ENCODE measurements at regions not wholly inside any gene's neighbourhood (a gene's known extent, or its start where the extent isn't known, plus 50 kb on each side); places are given as distances from the start of the nearest gene placed in this dataset.
"Not testable (repeated sequence)": the region's sequence is repeated elsewhere in the genome, so short reads cannot be mapped to it uniquely, and the experiment has no call there.

- in situ Hi-C loops (cut with HindIII; ENCODE audit: low pct_ligation_motif_present, low sequenced_read_pairs): no loop called here
Observed at GRCh38 chr5:75886706-75887105, 169.5 kb upstream of the POC5 start.

GRCh38 chr5:75885849-75886596, 168.8 kb upstream of the POC5 start:
- TF ChIP-seq CTCF (IDR thresholded peaks at IDR 0.05; ENCODE audit: low read depth, low read length, missing control alignments): peak; percentile 37
- H3K27ac ChIP-seq: no peak overlapping the region
- H3K4me3 ChIP-seq (ENCODE audit: low read depth, low read length): no peak overlapping the region
- in situ Hi-C loops (cut with HindIII; ENCODE audit: low pct_ligation_motif_present, low sequenced_read_pairs): no loop called here
- no peaks in the 10 kb centered on the region for H3K36me3 ChIP-seq (replicated peaks)
- peak; percentile 5 for DNase-seq
- H3K27me3 ChIP-seq (replicated peaks): no peaks in the 10 kb centered on the region

More at GRCh38 chr5:75886706-75887105, 169.5 kb upstream of the POC5 start:
- H3K27ac ChIP-seq: no peak overlapping the region
- no peaks in the 10 kb centered on the region for H3K27me3 ChIP-seq (replicated peaks)
- no peak overlapping the region for H3K4me3 ChIP-seq (ENCODE audit: low read depth, low read length)
- TF ChIP-seq CTCF (IDR thresholded peaks at IDR 0.05; ENCODE audit: low read depth, low read length, missing control alignments): no peak
- no peaks in the 10 kb centered on the region for H3K36me3 ChIP-seq (replicated peaks)
- DNase-seq: no peak

- TF ChIP-seq CTCF (IDR thresholded peaks at IDR 0.05; ENCODE audit: low read depth, low read length, missing control alignments): no peak
- DNase-seq: no peak
- in situ Hi-C loops (cut with HindIII; ENCODE audit: low pct_ligation_motif_present, low sequenced_read_pairs): no loop called here
- Histone ChIP-seq H3K27me3 (replicated peaks) (no peaks in the 10 kb centered on the region), H3K36me3 (replicated peaks) (no peaks in the 10 kb centered on the region), H3K4me3 (ENCODE audit: low read depth, low read length) (no peak overlapping the region), H3K27ac (no peak overlapping the region)
Observed at GRCh38 chr5:75885321-75885720, 168.1 kb upstream of the POC5 start.

GRCh38 chr5:75869891-75870290, 152.7 kb upstream of the POC5 start:
- no peak for TF ChIP-seq CTCF (IDR thresholded peaks at IDR 0.05; ENCODE audit: low read depth, low read length, missing control alignments)
- no peak for DNase-seq
- in situ Hi-C loops (cut with HindIII; ENCODE audit: low pct_ligation_motif_present, low sequenced_read_pairs): no loop called here
- no peak overlapping the region for H3K4me3 ChIP-seq (ENCODE audit: low read depth, low read length)
- H3K36me3 ChIP-seq (replicated peaks): no peaks in the 10 kb centered on the region
- H3K27me3 ChIP-seq (replicated peaks): no peaks in the 10 kb centered on the region
- no peak overlapping the region for H3K27ac ChIP-seq

- Histone ChIP-seq H3K4me3 (ENCODE audit: low read depth, low read length) (no peak overlapping the region), H3K27ac (no peak overlapping the region), H3K36me3 (replicated peaks) (no peaks in the 10 kb centered on the region), H3K27me3 (replicated peaks) (no peaks in the 10 kb centered on the region)
- TF ChIP-seq CTCF (IDR thresholded peaks at IDR 0.05; ENCODE audit: low read depth, low read length, missing control alignments): no peak
- no peak for DNase-seq
- in situ Hi-C loops (cut with HindIII; ENCODE audit: low pct_ligation_motif_present, low sequenced_read_pairs): no loop called here
Observed at GRCh38 chr5:75862872-75863271, 145.6 kb upstream of the POC5 start.

- DNase-seq; in situ Hi-C loops (cut with HindIII; ENCODE audit: low pct_ligation_motif_present, low sequenced_read_pairs); H3K27me3 ChIP-seq (replicated peaks); H3K36me3 ChIP-seq (replicated peaks); H3K27ac ChIP-seq; H3K4me3 ChIP-seq (ENCODE audit: low read depth, low read length): not testable (repeated sequence)
Observed at GRCh38 chr5:75859621-75860020, 142.4 kb upstream of the POC5 start.
